GM06990 (cell line): ENCODE measurements at regions not wholly inside any gene's neighbourhood (a gene's known extent, or its start where the extent isn't known, plus 50 kb on each side); places are given as distances from the start of the nearest gene placed in this dataset.
"Not testable (repeated sequence)": the region's sequence is repeated elsewhere in the genome, so short reads cannot be mapped to it uniquely, and the experiment has no call there.

Experiments used
- DNase-seq: peaks from one replicate; pipeline ENCODE4 v3.0.0-alpha.2; 2011; ENCODE audit not compliant: insufficient read length; ENCODE audit errors: extremely low read depth
- H3K27me3 ChIP-seq: replicated peaks from 2 replicates; pipeline ENCODE4 v1.6.0; 2011; ENCODE audit warnings: low read length; ENCODE audit not compliant: control insufficient read depth, insufficient read depth
- H3K36me3 ChIP-seq: 2 replicates; pipeline ENCODE4 v1.5.1; 2011; ENCODE audit warnings: low read length; ENCODE audit not compliant: control insufficient read depth, insufficient read depth
- H3K4me3 ChIP-seq: replicated peaks from 2 replicates; pipeline ENCODE4 v1.5.1; 2011; ENCODE audit warnings: low read depth, mild to moderate bottlenecking, control low read depth, low read length
- TF ChIP-seq, protein P1 (sequence below): IDR thresholded peaks from 2 replicates; pipeline ENCODE4 v1.5.1; 2011; ENCODE audit warnings: low read length, control low read depth, mild to moderate bottlenecking, inconsistent platforms; ENCODE audit not compliant: insufficient read depth, poor library complexity, severe bottlenecking

DNA sequence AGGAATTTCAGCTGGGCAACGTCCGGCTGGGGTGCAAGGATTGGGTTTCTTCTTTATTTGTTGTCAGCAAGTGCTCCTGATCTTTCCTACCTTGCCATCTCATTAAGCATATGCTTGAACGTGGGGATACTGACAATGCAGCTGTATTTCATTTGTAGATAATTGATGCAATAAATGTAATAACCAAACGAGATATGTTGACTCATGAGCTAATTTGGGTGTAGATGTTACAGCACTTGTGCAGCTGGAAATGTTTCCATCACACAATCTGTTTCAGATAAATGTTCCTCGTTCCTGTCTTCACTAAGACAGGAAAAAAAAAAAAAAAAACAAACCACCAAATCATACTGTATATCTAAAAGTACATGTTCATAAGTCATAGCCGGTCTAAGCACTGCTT, 123.8 kb downstream of the DMRT2 start:
- Histone ChIP-seq H3K4me3 (no peak overlapping the region), H3K36me3 (no peaks in the 10 kb centered on the region), H3K27me3 (no peaks in the 10 kb centered on the region)
- DNase-seq = no peak
- TF ChIP-seq, protein P1, sequence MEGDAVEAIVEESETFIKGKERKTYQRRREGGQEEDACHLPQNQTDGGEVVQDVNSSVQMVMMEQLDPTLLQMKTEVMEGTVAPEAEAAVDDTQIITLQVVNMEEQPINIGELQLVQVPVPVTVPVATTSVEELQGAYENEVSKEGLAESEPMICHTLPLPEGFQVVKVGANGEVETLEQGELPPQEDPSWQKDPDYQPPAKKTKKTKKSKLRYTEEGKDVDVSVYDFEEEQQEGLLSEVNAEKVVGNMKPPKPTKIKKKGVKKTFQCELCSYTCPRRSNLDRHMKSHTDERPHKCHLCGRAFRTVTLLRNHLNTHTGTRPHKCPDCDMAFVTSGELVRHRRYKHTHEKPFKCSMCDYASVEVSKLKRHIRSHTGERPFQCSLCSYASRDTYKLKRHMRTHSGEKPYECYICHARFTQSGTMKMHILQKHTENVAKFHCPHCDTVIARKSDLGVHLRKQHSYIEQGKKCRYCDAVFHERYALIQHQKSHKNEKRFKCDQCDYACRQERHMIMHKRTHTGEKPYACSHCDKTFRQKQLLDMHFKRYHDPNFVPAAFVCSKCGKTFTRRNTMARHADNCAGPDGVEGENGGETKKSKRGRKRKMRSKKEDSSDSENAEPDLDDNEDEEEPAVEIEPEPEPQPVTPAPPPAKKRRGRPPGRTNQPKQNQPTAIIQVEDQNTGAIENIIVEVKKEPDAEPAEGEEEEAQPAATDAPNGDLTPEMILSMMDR = no peak

DNA sequence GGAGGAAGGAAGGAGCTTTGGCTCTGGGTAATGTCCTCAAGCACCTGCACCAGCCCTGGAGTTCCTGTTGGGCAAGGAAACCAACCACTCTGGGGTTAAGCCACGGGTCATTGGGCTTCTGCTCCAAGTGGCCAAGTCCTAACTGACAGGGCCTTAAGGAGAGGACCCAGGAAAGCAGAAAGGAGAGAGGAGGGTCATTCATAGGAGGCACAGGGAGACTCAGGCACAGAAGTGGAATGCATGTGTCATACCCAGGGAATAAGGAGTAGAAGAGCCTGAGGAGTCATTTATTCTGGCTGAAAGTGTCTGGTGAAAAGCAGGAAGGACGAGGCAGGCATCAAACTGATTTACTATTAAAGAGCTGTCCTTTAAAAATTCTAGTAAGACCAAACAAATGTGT, 129.2 kb downstream of the DMRT2 start:
- no peaks in the 10 kb centered on the region for H3K36me3 ChIP-seq

DNA sequence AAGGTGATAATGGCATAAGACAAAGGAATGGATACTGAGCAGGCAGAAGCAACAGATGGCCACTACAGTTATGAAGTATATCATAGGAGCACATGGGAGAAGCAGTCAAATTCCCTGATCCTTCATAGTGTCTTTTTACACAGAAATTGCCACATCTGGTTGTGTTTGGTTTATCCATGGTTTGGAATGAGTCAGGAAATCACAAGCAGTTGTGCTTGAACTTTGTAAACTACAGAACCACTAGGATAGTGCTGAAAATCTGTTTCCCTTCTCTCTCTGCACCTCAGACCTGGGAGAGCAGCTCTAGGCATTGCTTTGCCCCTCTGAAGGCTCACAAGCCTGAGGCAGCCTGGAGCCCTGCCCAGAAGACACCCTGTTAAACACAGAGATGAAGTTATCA, 134.0 kb downstream of the DMRT2 start:
- Histone ChIP-seq H3K27me3 (no peaks in the 10 kb centered on the region), H3K36me3 (no peaks in the 10 kb centered on the region), H3K4me3 (no peak overlapping the region)
- no peak for DNase-seq
- TF ChIP-seq, protein P1 = no peak

More for the DNA sequence above, 129.2 kb downstream of the DMRT2 start:
- TF ChIP-seq, protein P1 = no peak
- Histone ChIP-seq H3K27me3 (no peaks in the 10 kb centered on the region), H3K4me3 (no peak overlapping the region)
- DNase-seq = no peak

DNA sequence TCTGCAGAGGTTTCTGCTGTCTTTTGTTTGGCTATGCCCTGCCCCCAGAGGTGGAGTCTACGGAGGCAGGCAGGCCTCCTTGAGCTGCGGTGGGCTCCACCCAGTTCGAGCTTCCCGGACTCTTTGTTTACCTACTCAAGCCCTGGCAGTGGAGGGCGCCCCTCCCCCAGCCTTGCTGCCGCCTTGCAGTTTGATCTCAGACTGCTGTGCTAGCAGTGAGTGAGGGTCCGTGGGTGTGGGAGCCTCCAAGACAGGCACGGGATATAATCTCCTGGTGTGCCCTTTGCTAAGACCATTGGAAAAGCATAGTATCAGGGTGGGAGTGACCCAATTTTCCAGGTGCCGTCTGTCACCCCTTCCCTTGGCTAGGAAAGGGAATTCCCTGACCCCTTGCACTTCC, 137.0 kb downstream of the DMRT2 start:
- not testable (repeated sequence) for H3K36me3 ChIP-seq, H3K27me3 ChIP-seq, H3K4me3 ChIP-seq, DNase-seq

DNA sequence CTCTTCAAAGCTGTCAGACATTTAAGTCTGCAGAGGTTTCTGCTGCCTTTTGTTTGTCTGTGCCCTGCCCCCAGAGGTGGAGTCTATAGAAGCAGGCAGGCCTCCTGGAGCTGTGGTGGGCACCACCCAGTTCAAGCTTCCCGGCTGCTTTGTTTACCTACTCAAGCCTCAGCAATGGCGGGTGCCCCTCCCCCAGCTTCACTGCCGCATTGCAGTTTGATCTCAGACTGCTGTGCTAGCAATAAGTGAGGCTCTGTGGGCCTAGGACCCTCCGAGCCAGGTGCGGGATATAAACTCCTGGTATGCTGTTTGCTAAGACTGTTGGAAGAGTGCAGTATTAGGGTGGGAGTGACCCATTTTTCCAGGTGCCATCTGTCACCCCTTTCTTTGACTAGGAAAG, 145.5 kb downstream of the DMRT2 start:
- not testable (repeated sequence) for DNase-seq, H3K27me3 ChIP-seq, H3K36me3 ChIP-seq, H3K4me3 ChIP-seq

DNA sequence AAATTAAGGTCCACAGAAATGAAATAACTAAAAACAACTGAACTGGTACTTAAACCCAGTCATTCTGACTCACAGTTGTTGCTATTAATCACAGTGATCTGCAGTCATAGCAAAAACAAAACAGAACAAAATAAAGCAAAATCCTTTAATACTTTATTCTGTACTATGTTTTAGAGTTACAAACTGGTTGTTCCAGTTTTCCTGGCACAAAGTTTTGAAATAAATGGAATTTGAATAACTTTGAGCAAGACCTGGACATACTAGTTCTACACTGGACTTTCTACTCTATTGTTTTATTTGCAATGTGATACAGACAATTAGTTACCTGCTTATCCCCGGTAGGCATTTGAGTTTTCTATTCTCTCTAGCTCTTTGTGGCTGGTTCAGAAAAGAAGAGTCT, 147.9 kb downstream of the DMRT2 start:
- H3K27me3 ChIP-seq = no peaks in the 10 kb centered on the region
- no peaks in the 10 kb centered on the region for H3K36me3 ChIP-seq
- no peak for DNase-seq
- no peak overlapping the region for H3K4me3 ChIP-seq
- TF ChIP-seq, protein P1 = no peak

DNA sequence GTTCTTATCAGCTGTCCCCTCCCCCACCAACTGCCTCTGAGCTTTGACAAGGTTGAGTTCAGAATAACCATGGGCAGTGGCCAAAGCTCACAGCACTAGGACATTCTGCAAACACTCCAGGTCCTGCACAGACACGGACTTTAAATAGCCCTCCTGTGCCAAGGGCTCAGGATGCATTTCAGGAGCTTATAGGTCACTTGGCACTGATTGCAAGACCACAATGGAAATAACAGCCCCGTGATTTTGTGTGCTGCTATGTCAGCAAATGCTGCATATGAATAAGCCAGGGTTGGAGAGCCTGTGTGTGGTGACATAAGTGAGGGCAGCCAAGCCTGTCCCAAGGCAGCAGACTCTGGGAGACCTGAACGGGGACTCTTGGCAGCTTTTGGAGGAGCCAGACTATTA, 150.7 kb downstream of the DMRT2 start:
- Histone ChIP-seq H3K4me3 (no peak overlapping the region), H3K36me3 (no peaks in the 10 kb centered on the region), H3K27me3 (no peaks in the 10 kb centered on the region)
- no peak for DNase-seq
- TF ChIP-seq, protein P1 = no peak
